GM23248 (cell line): ENCODE measurements at regions not wholly inside any gene's neighbourhood (a gene's known extent, or its start where the extent isn't known, plus 50 kb on each side); places are given as distances from the start of the nearest gene placed in this dataset.
"Not testable (repeated sequence)": the region's sequence is repeated elsewhere in the genome, so short reads cannot be mapped to it uniquely, and the experiment has no call there.

Experiments
- EZH2 ChIP-seq: fragments of 200-600 bp; sonication (generic); IDR thresholded peaks from 2 replicates; pipeline ENCODE4 v1.6.1; 2018; ENCODE audit warnings: antibody characterized with exemption, mild to moderate bottlenecking; ENCODE audit not compliant: insufficient read depth, poor library complexity, severe bottlenecking
- EZH2phosphoT487 ChIP-seq: fragments of 200-600 bp; sonication (generic); IDR thresholded peaks from 2 replicates; pipeline ENCODE4 v1.6.1; 2018; ENCODE audit warnings: antibody characterized with exemption, moderate library complexity, mild to moderate bottlenecking, low read depth; ENCODE audit not compliant: insufficient read depth

GRCh38 chr22:22822553-22822952, 65.1 kb upstream of the IGLL5 start:
- not testable (repeated sequence) for TF ChIP-seq EZH2phosphoT487, EZH2
